WTC11 (cell line): ENCODE measurements at regions not wholly inside any gene's neighbourhood (a gene's known extent, or its start where the extent isn't known, plus 50 kb on each side); places are given as distances from the start of the nearest gene placed in this dataset.

Source experiments
- MYBL2 ChIP-seq: sonication (generic); formaldehyde crosslinking; IDR thresholded peaks from 2 replicates; pipeline ENCODE4 v1.8.1; 2023; ENCODE audit warnings: mild to moderate bottlenecking, moderate library complexity, missing genetic modification reagents
- TF ChIP-seq, protein P1 (sequence below): fragments of 200-600 bp; IDR thresholded peaks from 2 replicates; pipeline ENCODE4 v1.8.0; 2022; ENCODE audit warnings: antibody characterized with exemption

GRCh38 chr2:200150411-200151086 is 155.9 kb upstream of the SPATS2L start:
- TF ChIP-seq, protein P1, sequence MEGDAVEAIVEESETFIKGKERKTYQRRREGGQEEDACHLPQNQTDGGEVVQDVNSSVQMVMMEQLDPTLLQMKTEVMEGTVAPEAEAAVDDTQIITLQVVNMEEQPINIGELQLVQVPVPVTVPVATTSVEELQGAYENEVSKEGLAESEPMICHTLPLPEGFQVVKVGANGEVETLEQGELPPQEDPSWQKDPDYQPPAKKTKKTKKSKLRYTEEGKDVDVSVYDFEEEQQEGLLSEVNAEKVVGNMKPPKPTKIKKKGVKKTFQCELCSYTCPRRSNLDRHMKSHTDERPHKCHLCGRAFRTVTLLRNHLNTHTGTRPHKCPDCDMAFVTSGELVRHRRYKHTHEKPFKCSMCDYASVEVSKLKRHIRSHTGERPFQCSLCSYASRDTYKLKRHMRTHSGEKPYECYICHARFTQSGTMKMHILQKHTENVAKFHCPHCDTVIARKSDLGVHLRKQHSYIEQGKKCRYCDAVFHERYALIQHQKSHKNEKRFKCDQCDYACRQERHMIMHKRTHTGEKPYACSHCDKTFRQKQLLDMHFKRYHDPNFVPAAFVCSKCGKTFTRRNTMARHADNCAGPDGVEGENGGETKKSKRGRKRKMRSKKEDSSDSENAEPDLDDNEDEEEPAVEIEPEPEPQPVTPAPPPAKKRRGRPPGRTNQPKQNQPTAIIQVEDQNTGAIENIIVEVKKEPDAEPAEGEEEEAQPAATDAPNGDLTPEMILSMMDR = no peak
- TF ChIP-seq MYBL2 (CRISPR knock-in tag) = no peak
